ENCODE measurements at regions not wholly inside any gene's neighbourhood (a gene's known extent, or its start where the extent isn't known, plus 50 kb on each side); places are given as distances from the start of the nearest gene placed in this dataset.

DNA sequence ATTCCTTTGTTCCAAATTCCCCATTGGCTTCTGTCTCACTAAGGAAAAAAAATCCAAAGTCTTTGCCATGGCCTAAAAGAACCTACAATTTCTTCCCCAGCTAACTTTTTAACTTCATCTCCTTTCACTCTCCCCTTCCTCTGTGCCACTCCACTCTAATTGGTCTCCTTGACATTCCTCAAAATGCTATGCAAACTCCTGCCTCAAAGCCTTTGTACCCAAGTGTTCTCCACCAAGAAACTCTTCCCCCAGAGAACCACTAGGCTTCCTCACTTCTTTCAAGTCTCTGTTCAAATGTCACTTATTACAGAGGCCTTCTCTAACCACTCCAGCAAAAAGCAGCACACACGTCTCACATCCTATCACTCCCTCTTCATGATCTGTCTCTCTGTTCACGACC, 91.6 kb upstream of the NR4A3 start (continued):
- TF ChIP-seq, protein P1, sequence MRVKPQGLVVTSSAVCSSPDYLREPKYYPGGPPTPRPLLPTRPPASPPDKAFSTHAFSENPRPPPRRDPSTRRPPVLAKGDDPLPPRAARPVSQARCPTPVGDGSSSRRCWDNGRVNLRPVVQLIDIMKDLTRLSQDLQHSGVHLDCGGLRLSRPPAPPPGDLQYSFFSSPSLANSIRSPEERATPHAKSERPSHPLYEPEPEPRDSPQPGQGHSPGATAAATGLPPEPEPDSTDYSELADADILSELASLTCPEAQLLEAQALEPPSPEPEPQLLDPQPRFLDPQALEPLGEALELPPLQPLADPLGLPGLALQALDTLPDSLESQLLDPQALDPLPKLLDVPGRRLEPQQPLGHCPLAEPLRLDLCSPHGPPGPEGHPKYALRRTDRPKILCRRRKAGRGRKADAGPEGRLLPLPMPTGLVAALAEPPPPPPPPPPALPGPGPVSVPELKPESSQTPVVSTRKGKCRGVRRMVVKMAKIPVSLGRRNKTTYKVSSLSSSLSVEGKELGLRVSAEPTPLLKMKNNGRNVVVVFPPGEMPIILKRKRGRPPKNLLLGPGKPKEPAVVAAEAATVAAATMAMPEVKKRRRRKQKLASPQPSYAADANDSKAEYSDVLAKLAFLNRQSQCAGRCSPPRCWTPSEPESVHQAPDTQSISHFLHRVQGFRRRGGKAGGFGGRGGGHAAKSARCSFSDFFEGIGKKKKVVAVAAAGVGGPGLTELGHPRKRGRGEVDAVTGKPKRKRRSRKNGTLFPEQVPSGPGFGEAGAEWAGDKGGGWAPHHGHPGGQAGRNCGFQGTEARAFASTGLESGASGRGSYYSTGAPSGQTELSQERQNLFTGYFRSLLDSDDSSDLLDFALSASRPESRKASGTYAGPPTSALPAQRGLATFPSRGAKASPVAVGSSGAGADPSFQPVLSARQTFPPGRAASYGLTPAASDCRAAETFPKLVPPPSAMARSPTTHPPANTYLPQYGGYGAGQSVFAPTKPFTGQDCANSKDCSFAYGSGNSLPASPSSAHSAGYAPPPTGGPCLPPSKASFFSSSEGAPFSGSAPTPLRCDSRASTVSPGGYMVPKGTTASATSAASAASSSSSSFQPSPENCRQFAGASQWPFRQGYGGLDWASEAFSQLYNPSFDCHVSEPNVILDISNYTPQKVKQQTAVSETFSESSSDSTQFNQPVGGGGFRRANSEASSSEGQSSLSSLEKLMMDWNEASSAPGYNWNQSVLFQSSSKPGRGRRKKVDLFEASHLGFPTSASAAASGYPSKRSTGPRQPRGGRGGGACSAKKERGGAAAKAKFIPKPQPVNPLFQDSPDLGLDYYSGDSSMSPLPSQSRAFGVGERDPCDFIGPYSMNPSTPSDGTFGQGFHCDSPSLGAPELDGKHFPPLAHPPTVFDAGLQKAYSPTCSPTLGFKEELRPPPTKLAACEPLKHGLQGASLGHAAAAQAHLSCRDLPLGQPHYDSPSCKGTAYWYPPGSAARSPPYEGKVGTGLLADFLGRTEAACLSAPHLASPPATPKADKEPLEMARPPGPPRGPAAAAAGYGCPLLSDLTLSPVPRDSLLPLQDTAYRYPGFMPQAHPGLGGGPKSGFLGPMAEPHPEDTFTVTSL (CRISPR knock-in tag; IDR thresholded peaks at IDR 0.05; ENCODE audit: borderline replicate concordance): no peak
- no peak for TF ChIP-seq EP300 (IDR thresholded peaks at IDR 0.05; ENCODE audit: low read depth in 2 of 2, low read length in 2 of 2)
- no peak for TF ChIP-seq EP300 (CRISPR knock-in tag; IDR thresholded peaks at IDR 0.05; ENCODE audit: borderline replicate concordance)
- no peak for TF ChIP-seq SNAI1 (CRISPR knock-in tag; IDR thresholded peaks at IDR 0.05; ENCODE audit: borderline replicate concordance)
- TF ChIP-seq KLF15 (CRISPR knock-in tag; IDR thresholded peaks at IDR 0.05; ENCODE audit: borderline replicate concordance): no peak

DNA sequence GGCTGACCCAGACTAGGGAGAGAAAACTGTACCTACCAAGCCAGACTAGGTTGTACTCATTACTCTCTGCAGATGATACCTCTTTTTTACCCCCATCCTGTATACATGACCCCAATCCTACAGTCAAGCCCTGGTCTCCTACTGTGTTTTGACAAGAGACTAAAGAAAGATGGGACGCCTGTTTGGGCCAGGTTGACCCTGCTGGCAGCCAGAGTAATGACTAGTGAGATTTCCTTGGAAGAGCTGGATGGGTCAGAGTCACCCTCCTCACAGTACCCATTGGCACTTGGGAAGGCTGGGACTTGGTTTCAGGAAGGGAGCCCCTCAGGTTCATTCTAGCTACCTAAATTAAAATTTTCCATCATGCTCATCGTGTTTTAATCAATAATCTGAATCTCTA, 89.7 kb upstream of the NR4A3 start:
- no TSS peak for BruUV-seq (replicated peaks)
- CTCF ChIA-PET (ENCODE audit: low intra/inter-chr PET ratio, low total read pairs): no interaction called here

More for the DNA sequence above, 89.7 kb upstream of the NR4A3 start:
- no peak overlapping the region for H3K27ac ChIP-seq (ENCODE audit: extremely low read length, insufficient read depth, low read length)
- TF ChIP-seq CENPX (CRISPR knock-in tag; IDR thresholded peaks at IDR 0.05) (no peak), ETV5 (CRISPR knock-in tag; IDR thresholded peaks at IDR 0.05; ENCODE audit: borderline replicate concordance) (no peak), ZNF609 (CRISPR knock-in tag; IDR thresholded peaks at IDR 0.05; ENCODE audit: borderline replicate concordance) (no peak), MEIS2 (CRISPR knock-in tag; IDR thresholded peaks at IDR 0.05) (no peak)
- H3K9ac ChIP-seq (ENCODE audit: insufficient read depth, low read depth, low read length): no peak overlapping the region
- WGBS (ENCODE audit: low lambda C conversion rate): 0% methylated on average over 2 of the region's 2 CpGs
- H3K36me3 ChIP-seq (replicated peaks in 1 of 2; ENCODE audit: control insufficient read depth in 1 of 2, insufficient read depth in 2 of 2, low read length in 2 of 2): no peaks in the 10 kb centered on the region
- no peak for FAIRE-seq
- 0 out of 5 replicates have a peak, but pooled peaks cover 0 to 8% of the 10 kb centered on the region in 2 experiments for H3K27me3 ChIP-seq (ENCODE audit: control insufficient read depth in 1 of 2, insufficient read depth in 2 of 2, low read length in 2 of 2)
- intact Hi-C loops (cut with micrococcal nuclease; ENCODE audit: unreplicated experiment) (no loop called here), in situ Hi-C loops (cut with HindIII; ENCODE audit: extremely low pct_ligation_motif_present, low pct_unique_long_range_greater_than_20kb) (no loop called here)
- H3K4me2 ChIP-seq (ENCODE audit: low read depth, low read length): no peak overlapping the region
- H2AFZ ChIP-seq (ENCODE audit: low read length): no peak overlapping the region
- no peak for DNase-seq (ENCODE audit: low spot score)
- H4K20me1 ChIP-seq (ENCODE audit: insufficient read depth, low read length): no peaks in the 10 kb centered on the region
- no peaks in the 10 kb centered on the region for H3K4me1 ChIP-seq (ENCODE audit: insufficient read depth, low read length)
- POLR2A ChIA-PET: no interaction called here
- no peak for ATAC-seq
- no peaks in the 10 kb centered on the region for H3K9me3 ChIP-seq (ENCODE audit: low read length)
- H3K4me3 ChIP-seq (replicated peaks in 1 of 3; ENCODE audit: insufficient read depth in 1 of 3, low read depth in 2 of 3, low read length in 3 of 3): no peak overlapping the region
- no peaks in the 10 kb centered on the region for H3K79me2 ChIP-seq (ENCODE audit: insufficient read depth, low read length)
